Kidney epithelial cell (primary cell): ENCODE measurements at regions not wholly inside any gene's neighbourhood (a gene's known extent, or its start where the extent isn't known, plus 50 kb on each side); places are given as distances from the start of the nearest gene placed in this dataset.
A peak's percentile ranks its signal among the peaks of the same experiment; 100 is the strongest.

Experiments
- DNase-seq: peaks from one replicate; pipeline ENCODE4 v3.0.0-alpha.2; 2010; ENCODE audit warnings: low read depth
- H3K27me3 ChIP-seq: 2 replicates; pipeline ENCODE4 v1.6.0; 2011; ENCODE audit warnings: low read length; ENCODE audit not compliant: control insufficient read depth, insufficient read depth
- H3K36me3 ChIP-seq: 2 replicates; pipeline ENCODE4 v1.5.1; 2011; ENCODE audit warnings: low read length; ENCODE audit not compliant: control insufficient read depth, insufficient read depth
- H3K4me3 ChIP-seq: 2 replicates; pipeline ENCODE4 v1.5.1; 2011; ENCODE audit warnings: low read depth, mild to moderate bottlenecking, control low read depth, low read length
- TF ChIP-seq, protein P1 (sequence below): IDR thresholded peaks from 2 replicates; pipeline ENCODE4 v1.5.1; 2011; ENCODE audit warnings: mild to moderate bottlenecking, moderate library complexity, low read length, control low read depth, inconsistent platforms; ENCODE audit not compliant: insufficient read depth, poor library complexity, severe bottlenecking

DNA sequence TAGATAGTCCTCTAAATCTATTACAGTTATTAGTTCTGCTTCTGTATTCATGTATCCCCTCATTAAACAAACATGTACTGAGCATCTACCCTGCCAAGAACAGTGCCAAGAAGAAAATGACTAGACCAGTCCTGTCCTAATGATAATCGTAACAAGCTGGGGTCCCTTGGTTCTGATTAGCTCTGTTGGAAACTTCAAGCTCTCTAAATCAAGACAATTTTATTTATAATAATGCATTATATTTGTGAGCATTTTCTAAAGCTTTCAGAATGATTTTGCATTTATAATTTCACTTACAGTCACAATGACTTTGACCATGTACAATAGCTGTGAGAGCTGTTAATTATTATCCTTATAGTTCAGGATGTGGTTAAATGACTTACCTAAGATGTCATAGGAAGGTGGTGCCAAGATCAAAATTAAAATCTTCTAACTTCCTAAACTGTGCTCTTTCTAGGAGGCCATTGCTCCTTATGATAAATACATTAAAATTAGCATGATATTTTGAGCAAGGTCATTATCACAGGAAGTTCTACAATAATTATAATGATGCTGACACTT lies 336.5 kb upstream of the SLC39A10 start:
- TF ChIP-seq, protein P1, sequence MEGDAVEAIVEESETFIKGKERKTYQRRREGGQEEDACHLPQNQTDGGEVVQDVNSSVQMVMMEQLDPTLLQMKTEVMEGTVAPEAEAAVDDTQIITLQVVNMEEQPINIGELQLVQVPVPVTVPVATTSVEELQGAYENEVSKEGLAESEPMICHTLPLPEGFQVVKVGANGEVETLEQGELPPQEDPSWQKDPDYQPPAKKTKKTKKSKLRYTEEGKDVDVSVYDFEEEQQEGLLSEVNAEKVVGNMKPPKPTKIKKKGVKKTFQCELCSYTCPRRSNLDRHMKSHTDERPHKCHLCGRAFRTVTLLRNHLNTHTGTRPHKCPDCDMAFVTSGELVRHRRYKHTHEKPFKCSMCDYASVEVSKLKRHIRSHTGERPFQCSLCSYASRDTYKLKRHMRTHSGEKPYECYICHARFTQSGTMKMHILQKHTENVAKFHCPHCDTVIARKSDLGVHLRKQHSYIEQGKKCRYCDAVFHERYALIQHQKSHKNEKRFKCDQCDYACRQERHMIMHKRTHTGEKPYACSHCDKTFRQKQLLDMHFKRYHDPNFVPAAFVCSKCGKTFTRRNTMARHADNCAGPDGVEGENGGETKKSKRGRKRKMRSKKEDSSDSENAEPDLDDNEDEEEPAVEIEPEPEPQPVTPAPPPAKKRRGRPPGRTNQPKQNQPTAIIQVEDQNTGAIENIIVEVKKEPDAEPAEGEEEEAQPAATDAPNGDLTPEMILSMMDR: no peak

DNA sequence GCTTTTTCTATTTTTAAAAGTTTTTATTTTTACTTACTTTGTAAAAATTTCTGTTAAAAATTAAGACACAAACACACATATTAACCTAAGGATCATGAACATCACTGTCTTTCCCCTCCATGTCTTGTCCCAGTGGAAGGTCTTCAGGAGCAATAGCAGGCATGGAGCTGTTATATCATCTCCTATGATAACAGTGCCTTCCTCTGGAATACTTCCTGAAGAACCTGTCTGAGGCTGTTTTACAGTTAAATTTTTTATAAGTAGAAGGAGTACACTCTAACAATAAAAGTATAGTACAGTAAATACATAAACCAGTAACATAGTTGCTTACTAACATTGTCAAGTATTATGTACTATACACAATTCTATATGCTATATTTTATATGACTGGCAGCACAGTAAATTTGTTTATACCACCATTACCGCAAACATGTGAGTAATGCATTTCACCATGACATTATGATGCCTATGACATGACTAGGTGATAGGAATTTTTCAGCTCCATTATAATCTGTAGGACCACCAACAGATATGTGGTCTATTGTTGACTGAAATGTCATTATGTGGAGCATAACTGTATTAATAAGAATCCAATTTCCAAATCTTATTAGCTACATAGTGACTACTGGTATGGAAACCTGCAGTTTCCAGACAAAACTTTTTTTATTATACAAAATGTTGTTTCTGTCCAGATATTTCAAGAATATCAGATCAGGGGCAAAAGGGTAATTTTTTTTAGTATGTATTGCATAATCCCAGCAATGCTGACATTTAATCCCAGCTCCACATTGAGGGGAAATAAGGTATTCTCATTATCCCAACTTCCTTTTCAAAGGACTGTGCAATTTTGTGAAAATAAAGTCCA lies 337.2 kb upstream of the SLC39A10 start:
- TF ChIP-seq, protein P1: no peak
- Histone ChIP-seq H3K4me3 (no peak overlapping the region), H3K27me3 (no peaks in the 10 kb centered on the region), H3K36me3 (no peaks in the 10 kb centered on the region)
- DNase-seq: no peak

More for the DNA sequence above, 336.5 kb upstream of the SLC39A10 start:
- Histone ChIP-seq H3K4me3 (no peak overlapping the region), H3K36me3 (no peaks in the 10 kb centered on the region), H3K27me3 (no peaks in the 10 kb centered on the region)
- peak; percentile 48 for DNase-seq

DNA sequence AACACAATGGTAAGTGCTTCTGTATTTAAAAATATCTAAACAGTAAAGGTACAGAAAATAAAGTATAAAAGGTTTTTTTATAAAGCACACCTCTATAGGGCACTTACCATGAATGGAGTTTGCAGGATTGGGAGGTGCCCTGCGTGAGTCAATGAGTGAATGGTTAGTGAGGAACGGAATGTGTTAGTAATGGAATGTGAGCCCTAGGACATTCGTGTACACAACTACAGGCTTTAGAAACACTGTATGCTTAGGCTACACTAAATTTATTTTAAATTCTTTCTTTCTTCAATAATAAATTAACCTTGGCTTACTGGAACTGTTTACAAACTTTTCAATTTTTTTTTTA lies 337.9 kb upstream of the SLC39A10 start:
- Histone ChIP-seq H3K27me3 (no peaks in the 10 kb centered on the region), H3K36me3 (no peaks in the 10 kb centered on the region), H3K4me3 (no peak overlapping the region)
- DNase-seq: peak; percentile 52
- TF ChIP-seq, protein P1: no peak

DNA sequence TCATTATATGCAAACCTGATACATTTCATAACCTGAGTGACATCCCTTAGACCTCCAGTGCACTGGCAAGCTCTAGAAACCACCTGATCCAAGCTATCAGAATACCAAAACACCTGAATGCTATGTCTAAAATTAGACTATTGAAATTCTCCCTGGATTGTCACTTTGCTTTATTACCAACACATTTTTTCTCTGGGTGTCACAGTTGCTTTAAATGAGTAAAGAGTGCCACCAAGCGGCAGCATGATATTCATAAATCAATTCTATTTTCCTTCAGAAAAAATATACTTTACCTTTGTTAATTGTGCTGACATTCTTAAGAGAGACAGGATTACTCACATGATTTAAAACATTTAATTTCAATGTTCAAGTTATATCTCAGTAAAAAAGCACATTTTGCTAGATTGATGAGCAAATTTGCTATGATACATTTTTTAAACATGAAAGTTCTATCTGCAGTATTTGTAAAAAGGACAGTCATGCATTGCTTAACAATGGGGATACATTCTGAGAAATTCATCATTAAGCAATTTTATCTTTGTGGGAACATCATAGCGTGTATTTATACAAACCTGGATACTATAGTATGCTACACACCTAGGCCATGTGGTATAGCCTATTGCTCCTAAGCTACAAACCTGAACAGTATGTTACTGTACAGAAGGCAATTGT lies 338.4 kb upstream of the SLC39A10 start:
- H3K36me3 ChIP-seq: no peaks in the 10 kb centered on the region
- TF ChIP-seq, protein P1: peak; percentile 43
- no peak for DNase-seq
- no peak overlapping the region for H3K4me3 ChIP-seq
- no peaks in the 10 kb centered on the region for H3K27me3 ChIP-seq

DNA sequence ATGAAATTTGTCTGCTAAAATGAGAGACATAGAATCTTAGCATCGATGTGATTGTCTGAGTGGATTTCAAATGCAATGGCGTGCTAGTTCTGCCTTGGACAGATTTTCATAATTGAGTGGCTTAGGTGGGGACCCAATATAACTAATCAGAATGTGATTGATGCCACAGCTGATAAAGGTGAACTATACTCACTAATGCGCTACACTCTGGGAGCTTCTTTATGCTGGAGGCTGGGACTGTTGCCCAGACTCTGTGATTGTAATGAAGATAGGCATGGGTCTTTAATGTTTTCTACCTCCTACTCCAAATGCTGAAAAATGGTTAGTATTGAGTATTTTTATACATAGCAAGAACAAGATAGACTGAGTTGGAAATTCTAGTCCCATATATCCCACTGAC lies 339.5 kb upstream of the SLC39A10 start:
- TF ChIP-seq, protein P1: no peak
- Histone ChIP-seq H3K27me3 (no peaks in the 10 kb centered on the region), H3K4me3 (no peak overlapping the region), H3K36me3 (no peaks in the 10 kb centered on the region)
- no peak for DNase-seq

DNA sequence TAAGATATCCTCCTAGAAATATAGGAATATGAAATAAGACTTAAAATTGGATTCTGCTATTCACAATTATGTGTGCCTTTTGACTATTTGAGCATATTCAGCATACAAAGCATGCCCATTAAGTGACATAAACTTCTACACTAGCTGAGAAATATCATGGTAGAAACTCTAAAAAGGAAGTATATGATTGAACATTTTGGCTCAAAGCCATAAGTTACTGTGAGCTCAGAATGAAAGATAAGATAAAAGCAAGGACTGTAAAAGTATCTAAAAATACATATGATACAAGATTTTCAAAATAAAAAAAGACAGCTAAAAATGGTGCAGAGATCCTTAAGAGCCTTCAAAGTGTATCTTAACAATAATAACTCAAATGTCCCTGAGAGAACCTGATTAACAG lies 340.5 kb upstream of the SLC39A10 start:
- Histone ChIP-seq H3K36me3 (no peaks in the 10 kb centered on the region), H3K27me3 (no peaks in the 10 kb centered on the region), H3K4me3 (no peak overlapping the region)
- no peak for DNase-seq
- TF ChIP-seq, protein P1: no peak
